ENCODE measurements at regions not wholly inside any gene's neighbourhood (a gene's known extent, or its start where the extent isn't known, plus 50 kb on each side); places are given as distances from the start of the nearest gene placed in this dataset.

- 7% methylated on average over 2 of the region's 2 CpGs for WGBS (ENCODE audit: low lambda C conversion rate)
- CTCF ChIA-PET = interaction anchor here (1.2 kb wide), 1 partner anchor 10 kb away, joined by 3 read pairs; no protein-coding TSS in a partner anchor
- H3K9me3 ChIP-seq = no peaks in the 10 kb centered on the region
- no peak overlapping the region for H3K4me3 ChIP-seq (ENCODE audit: low read depth in 2 of 2, low read length in 1 of 2)
- no peaks in the 10 kb centered on the region for H3K79me2 ChIP-seq (ENCODE audit: insufficient read depth)
- H2AFZ ChIP-seq (ENCODE audit: low read depth) = no peak overlapping the region
- no peaks in the 10 kb centered on the region for H3K4me1 ChIP-seq (ENCODE audit: control insufficient read depth in 1 of 2, insufficient read depth in 2 of 2, low read depth in 1 of 2, low read length in 1 of 2)
- no peaks in the 10 kb centered on the region; the same call in 1 of the 2 replicates for H3K27me3 ChIP-seq (ENCODE audit: insufficient read depth)
- POLR2A ChIA-PET = no interaction called here
- H3K9ac ChIP-seq = no peak overlapping the region
- no peaks in the 10 kb centered on the region for H3K9me2 ChIP-seq
- no peak for DNase-seq
- no peaks in the 10 kb centered on the region for H4K20me1 ChIP-seq (ENCODE audit: insufficient read depth)
- H3K27ac ChIP-seq (ENCODE audit: low read depth in 2 of 2, low read length in 1 of 2) = no peak overlapping the region
- no peaks in the 10 kb centered on the region for H3K36me3 ChIP-seq (replicated peaks in 1 of 2; ENCODE audit: control insufficient read depth in 1 of 2, insufficient read depth in 2 of 2, low read length in 1 of 2)
- H3K4me2 ChIP-seq = no peak overlapping the region
- no peak for TF ChIP-seq NRF1 (IDR thresholded peaks at IDR 0.05; ENCODE audit: low read depth, low read length)
- no peak for TF ChIP-seq IRF3 (IDR thresholded peaks at IDR 0.05; ENCODE audit: low read depth, low read length)
- TF ChIP-seq USF1 (IDR thresholded peaks at IDR 0.05; ENCODE audit: borderline replicate concordance, low read depth) = no peak
- no peak for TF ChIP-seq MEF2A (IDR thresholded peaks at IDR 0.05; ENCODE audit: borderline replicate concordance, low read depth)
- no peak for TF ChIP-seq SMC3 (IDR thresholded peaks at IDR 0.05; ENCODE audit: low read depth, low read length)
- no peak for TF ChIP-seq MXI1 (IDR thresholded peaks at IDR 0.05; ENCODE audit: low read depth, low read length)
- TF ChIP-seq ZBTB33 (IDR thresholded peaks at IDR 0.05; ENCODE audit: borderline replicate concordance, low read depth) = no peak
- no peak for TF ChIP-seq REST (IDR thresholded peaks at IDR 0.05; ENCODE audit: low read depth, low read length)
- no peak for TF ChIP-seq RFX5 (IDR thresholded peaks at IDR 0.05; ENCODE audit: low read length)
- no peak for TF ChIP-seq GABPA (IDR thresholded peaks at IDR 0.05; ENCODE audit: low read depth)
- no peak for TF ChIP-seq SIN3A (IDR thresholded peaks at IDR 0.05; ENCODE audit: borderline replicate concordance, low read depth, low read length)
- no peak for TF ChIP-seq EZH2phosphoT487 (IDR thresholded peaks at IDR 0.05; ENCODE audit: borderline replicate concordance, low read depth)
- TF ChIP-seq EP300 (IDR thresholded peaks at IDR 0.05; ENCODE audit: borderline replicate concordance in 1 of 2, low read depth in 1 of 2, low read length in 1 of 2) = no peak
- TF ChIP-seq PBX3 (IDR thresholded peaks at IDR 0.05) = no peak
- no peak for TF ChIP-seq TAF1 (IDR thresholded peaks at IDR 0.05; ENCODE audit: borderline replicate concordance, low read depth, low read length)
- no peak for TF ChIP-seq FOXM1 (IDR thresholded peaks at IDR 0.05; ENCODE audit: low read depth)
- no peak for TF ChIP-seq RCOR1 (IDR thresholded peaks at IDR 0.05; ENCODE audit: low read length)
- no peak for TF ChIP-seq USF2 (IDR thresholded peaks at IDR 0.05; ENCODE audit: borderline replicate concordance, low read depth, low read length)
- no peak for TF ChIP-seq GATA2 (CRISPR knock-in tag; IDR thresholded peaks at IDR 0.05)
- no peaks in the 10 kb centered on the region for H3F3A ChIP-seq (replicated peaks; ENCODE audit: insufficient read depth)
These were observed 66.9 kb downstream of the ING1 start for GRCh38 chr13:110780422-110780821.

Measured in SK-N-SH (cell line).